GM12864 (cell line): ENCODE measurements at regions not wholly inside any gene's neighbourhood (a gene's known extent, or its start where the extent isn't known, plus 50 kb on each side); places are given as distances from the start of the nearest gene placed in this dataset.
"Not testable (repeated sequence)": the region's sequence is repeated elsewhere in the genome, so short reads cannot be mapped to it uniquely, and the experiment has no call there.

Source experiments
- DNase-seq: peaks from one replicate; pipeline ENCODE4 v3.0.0-alpha.2; 2011; ENCODE audit warnings: low read depth
- H3K4me3 ChIP-seq: 2 replicates; pipeline ENCODE4 v1.5.1; 2011; ENCODE audit warnings: mild to moderate bottlenecking, low read depth, low read length, control low read depth
- TF ChIP-seq, protein P1 (sequence below): IDR thresholded peaks from 2 replicates; pipeline ENCODE4 v1.5.1; 2011; ENCODE audit warnings: low read depth, mild to moderate bottlenecking, moderate library complexity, low read length, control low read depth, inconsistent platforms; ENCODE audit errors: missing control alignments

DNA sequence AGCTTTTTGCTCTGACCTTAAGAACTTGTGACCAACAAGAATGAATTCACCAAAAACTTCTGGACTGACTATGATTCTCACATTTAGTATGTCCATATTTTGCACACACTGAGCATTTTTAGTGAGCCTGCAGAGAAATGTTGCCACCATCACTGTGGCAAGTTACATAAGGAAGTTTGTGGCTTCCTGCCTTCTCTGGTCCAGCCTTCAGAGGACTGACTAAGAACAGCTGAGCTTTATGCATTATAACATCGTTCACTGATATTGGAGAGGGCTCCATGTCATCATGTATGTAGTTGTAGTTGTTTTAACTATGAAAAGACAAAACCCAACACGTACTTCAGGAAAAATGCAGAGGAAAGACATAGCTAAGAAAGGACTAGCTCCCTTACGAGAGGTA is 218.0 kb upstream of the CRIM1 start:
- no peak overlapping the region for H3K4me3 ChIP-seq
- DNase-seq: no peak
- TF ChIP-seq, protein P1, sequence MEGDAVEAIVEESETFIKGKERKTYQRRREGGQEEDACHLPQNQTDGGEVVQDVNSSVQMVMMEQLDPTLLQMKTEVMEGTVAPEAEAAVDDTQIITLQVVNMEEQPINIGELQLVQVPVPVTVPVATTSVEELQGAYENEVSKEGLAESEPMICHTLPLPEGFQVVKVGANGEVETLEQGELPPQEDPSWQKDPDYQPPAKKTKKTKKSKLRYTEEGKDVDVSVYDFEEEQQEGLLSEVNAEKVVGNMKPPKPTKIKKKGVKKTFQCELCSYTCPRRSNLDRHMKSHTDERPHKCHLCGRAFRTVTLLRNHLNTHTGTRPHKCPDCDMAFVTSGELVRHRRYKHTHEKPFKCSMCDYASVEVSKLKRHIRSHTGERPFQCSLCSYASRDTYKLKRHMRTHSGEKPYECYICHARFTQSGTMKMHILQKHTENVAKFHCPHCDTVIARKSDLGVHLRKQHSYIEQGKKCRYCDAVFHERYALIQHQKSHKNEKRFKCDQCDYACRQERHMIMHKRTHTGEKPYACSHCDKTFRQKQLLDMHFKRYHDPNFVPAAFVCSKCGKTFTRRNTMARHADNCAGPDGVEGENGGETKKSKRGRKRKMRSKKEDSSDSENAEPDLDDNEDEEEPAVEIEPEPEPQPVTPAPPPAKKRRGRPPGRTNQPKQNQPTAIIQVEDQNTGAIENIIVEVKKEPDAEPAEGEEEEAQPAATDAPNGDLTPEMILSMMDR: no peak

DNA sequence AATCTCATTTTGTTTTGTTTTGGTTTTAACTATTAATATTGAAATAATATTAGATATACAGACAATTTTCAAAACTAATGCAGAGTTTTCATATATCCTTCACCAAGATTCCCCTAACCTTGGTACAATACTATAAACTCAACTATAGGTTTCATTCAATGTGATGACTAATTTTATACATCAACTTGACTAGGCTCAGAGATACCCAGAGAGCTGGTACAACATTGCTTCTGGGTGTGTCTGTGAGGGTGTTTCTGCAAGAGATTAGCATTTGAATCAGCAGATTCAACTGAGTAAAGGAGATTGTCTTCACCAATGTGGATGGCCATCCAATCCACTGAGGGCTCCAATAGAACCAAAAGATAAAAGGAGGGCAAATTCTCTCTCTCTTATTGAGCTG is 221.3 kb upstream of the CRIM1 start:
- TF ChIP-seq, protein P1: no peak
- DNase-seq: no peak
- no peak overlapping the region for H3K4me3 ChIP-seq

DNA sequence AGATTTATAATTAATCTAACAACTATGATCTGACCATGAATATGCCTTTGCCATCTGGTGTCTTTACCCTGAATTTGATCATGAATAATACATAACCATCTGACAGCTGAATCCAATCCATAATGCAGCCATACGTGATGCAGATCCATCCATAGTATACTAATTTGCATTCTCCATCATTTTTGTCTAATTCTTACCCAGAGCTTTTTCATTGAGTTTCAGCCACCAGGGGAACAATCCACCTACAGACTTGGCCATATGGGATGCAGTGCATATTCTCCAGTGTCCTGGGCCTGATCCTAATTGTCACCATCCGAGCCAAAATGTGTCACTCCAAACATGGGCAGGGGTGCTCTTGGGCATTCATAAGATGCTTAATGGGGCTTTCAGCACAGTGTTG is 227.2 kb upstream of the CRIM1 start:
- TF ChIP-seq, protein P1: no peak
- H3K4me3 ChIP-seq: no peak overlapping the region
- no peak for DNase-seq

DNA sequence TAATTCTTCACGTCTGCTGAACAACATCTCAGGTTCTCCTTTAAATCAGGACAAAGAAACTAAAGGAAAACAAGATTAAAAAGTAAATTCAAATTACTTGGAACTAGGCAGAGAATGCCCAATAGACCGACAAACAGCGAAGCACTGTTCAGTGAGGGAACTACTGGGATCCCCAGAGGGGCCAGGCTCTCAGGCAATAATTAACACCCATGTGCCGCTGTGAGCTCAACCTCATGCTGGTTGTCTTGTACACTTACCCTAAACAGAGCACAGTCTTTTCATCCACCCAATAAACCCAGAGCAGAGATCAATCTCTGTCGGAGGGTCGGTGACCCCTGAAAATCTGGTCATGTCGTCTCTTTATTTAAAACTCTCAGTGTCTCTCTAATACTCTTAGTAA is 229.9 kb upstream of the CRIM1 start:
- TF ChIP-seq, protein P1: no peak

DNA sequence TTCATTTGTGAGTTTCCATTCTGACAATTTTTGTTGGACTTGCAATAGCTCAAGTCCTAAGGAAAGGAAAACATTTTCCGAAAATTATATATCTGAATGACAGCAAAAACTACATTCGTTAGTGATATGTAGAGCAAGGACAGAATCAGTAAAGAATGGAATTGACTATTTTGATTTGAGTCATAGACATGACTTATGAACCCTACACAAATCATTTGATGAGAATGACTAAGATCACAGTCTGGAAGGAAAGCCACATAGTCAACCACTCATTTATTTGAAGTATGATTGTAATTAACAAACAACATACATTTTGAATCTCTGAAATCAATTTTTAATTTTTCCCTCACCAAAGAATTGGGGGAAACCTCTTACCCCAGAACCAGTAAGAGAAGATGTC is 231.6 kb upstream of the CRIM1 start:
- DNase-seq: no peak
- no peak overlapping the region for H3K4me3 ChIP-seq
- TF ChIP-seq, protein P1: no peak

More for the DNA sequence above, 229.9 kb upstream of the CRIM1 start:
- H3K4me3 ChIP-seq: no peak overlapping the region
- DNase-seq: no peak

DNA sequence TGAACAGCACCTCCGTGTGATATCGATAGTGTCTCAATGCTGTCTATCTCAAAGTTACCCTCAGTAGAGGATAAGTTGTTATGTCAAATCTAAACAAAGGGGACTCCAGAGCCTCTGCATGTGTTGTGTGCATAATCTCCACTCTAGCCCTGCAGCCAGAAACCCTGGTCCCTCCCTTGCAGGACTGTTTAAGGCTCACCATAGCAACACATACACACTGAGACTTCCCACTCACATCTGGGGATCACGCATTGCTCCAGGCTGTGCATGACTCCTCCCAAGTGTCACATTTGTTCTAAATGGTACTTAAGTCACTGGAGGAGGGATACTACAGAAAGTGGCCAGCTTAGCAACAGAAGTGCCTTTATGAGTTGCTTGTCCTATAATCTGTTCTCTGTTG is 258.6 kb upstream of the CRIM1 start:
- DNase-seq: no peak
- no peak overlapping the region for H3K4me3 ChIP-seq
- TF ChIP-seq, protein P1: no peak

DNA sequence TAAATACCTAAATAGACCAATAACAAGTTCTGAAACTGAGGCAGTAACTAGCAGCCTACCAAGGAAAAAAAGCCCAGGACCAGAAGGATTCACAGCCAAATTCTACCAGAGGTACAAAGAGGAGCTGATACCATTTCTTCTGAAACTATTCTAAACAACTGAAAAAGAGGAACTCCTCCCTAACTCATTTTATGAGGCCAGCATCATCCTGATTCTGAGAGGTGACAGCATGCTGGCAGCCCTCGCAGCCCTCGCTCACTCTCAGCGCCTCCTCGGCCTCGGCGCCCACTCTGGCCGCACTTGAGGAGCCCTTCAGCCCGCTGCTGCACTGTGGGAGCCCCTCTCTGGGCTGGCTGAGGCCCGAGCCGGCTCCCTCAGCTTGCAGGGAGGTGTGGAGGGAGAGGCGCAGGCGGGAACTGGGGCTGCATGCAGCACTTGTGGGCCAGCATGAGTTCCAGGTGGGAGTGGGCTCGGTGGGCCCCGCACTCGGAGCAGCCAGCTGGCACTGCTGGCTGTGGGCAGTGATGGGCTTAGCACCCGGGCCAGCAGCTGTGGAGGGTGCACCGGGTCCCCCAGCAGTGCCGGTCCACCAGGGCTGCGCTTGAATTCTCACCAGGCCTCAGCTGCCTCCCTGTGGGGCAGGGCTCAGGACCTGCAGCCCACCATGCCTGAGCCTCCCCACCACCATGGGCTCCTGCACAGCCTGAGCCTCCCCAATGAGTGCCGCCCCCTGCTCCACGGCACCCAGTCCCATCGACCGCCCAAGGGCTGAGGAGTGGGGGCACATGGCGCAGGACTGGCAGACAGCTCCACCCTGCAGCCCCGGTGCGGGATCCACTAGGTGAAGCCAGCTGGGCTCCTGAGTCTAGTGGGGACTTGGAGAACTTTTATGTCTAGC is 263.5 kb upstream of the CRIM1 start:
- H3K4me3 ChIP-seq, DNase-seq: not testable (repeated sequence)
